Right ventricle myocardium superior (tissue), 1 donor: ENCODE measurements at regions not wholly inside any gene's neighbourhood (a gene's known extent, or its start where the extent isn't known, plus 50 kb on each side); places are given as distances from the start of the nearest gene placed in this dataset.

Experiments
- ATAC-seq: fragments of 200-7000 bp; cut with Tn5 transposase; one replicate; pipeline ENCODE4 v1.9.1; 2020; ENCODE audit warnings: mild to moderate bottlenecking; ENCODE audit not compliant: poor library complexity
- DNase-seq: peaks from one replicate; pipeline ENCODE4 v3.0.0-alpha.2; 2020
- intact Hi-C: fragments of 100-400 bp; cut with DNase I; formaldehyde crosslinking; loops from one replicate; pipeline ENCODE4 v1.11.2; 2022
- donor health status: DM: no; HTN: yes; CAD: no; lungs with severe emphysema.

DNA sequence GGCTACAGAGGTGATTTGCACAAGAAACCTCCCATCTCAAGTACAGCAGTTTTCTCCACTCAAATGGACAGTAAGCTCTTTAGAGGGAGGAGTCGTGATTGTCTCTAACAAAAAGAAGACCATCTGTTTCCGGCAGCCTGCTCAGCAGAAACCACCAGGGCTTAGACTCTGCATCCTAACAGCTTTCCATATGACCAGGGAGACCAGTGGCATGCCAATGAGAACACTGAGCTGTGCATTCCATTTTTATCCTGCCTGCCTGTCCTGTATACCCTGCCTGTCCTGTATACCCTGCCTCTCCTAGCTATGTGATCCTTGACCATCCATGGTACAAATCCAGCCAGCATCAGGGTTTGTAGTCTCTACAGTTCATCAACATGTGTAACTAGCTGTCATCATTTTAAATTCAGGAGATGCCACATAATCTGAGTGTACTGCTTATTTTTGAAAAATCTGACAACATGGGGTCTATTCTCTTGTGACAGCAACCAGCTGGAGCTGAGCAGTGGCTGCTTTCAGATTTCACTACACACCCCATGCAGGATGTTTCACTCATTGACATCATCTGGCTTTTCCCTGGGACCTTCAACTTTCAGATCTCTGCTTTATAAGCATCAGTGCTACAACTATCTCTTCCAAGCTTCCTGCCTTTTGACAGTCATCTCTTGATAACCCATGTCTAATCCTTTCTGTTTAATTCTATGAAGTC, 50.5 kb upstream of the POU2AF2 start:
- DNase-seq, result no peak
- ATAC-seq, result no peak
- intact Hi-C loops, result no loop called here

- DNase-seq (no peak), ATAC-seq (no peak)
- intact Hi-C loops, result no loop called here
These were observed 51.5 kb upstream of the POU2AF2 start for GRCh38 chr11:111193924-111194490.

- no peak for ATAC-seq
- intact Hi-C loops, result no loop called here
- DNase-seq, result no peak
These were observed 56.1 kb upstream of the POU2AF2 start for GRCh38 chr11:111189466-111189865.

- no peak for DNase-seq
- intact Hi-C loops, result no loop called here
- no peak for ATAC-seq
These were observed 59.1 kb upstream of the POU2AF2 start for GRCh38 chr11:111186308-111186915.

- intact Hi-C loops, result no loop called here
These were observed 60.3 kb upstream of the POU2AF2 start for GRCh38 chr11:111185266-111185665.

DNA sequence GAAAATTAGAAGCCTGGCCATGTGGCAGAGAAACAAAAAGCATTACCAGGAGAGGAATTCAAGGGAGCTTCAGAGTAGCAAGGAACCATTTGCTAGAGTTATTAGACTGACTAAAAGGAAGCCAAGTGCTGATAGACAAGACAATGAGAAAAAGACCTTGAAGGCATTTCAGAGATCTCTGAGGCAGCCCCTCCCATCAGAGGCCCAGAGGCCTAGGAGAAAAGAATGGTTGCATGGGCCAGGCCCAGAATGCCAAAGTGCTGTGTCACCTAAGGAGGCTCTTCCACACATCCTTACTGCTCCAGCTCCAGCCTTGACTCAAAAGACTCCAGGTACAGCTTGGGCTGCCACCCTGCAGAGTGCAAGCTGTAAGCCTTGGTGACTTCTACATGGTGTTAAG, 61.8 kb upstream of the POU2AF2 start:
- DNase-seq (no peak), ATAC-seq (no peak)
- intact Hi-C loops, result no loop called here

More at GRCh38 chr11:111185266-111185665, 60.3 kb upstream of the POU2AF2 start:
- DNase-seq (no peak), ATAC-seq (no peak)

GRCh38 chr11:111179184-111179910, 66.2 kb upstream of the POU2AF2 start:
- ATAC-seq (no peak), DNase-seq (no peak)
- intact Hi-C loops, result no loop called here

DNA sequence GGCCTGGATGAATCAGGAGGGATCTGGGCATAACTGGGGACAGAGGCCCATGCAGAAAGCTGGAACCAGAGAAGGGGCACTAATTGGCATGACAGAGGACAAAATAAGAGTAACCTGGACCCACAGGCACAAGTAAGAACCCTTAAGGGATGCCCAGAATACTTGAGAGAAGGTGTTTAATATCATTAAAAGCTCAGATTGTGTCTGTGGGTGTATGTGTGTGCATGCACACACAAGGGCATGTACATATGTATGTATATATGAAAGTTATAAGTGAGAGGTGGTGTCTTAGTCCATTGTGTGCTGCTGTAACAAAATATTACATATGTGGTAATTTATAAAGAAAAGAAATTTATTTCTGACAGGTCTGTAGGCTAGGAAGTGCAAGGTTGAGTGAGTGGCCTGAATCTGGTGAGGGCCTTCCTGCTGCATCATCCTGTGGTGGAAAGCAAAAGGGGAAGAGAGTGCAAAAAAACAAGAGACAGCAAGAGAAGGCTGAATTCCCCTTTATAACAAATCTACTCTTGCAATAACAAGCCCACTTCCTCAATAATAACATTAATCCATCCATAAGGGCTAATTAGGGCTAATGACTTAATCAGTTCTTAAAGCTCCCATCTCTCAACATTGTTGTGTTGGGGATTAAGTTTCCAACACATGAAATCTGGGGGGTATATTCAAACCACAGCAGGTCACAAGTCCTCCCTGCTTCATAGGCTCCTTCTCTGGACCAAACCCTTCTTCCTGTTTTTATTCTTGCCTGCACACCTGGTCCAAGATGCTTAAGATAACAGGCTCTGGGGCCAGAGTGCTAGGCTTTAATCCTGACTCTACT, 68.3 kb upstream of the POU2AF2 start:
- no peak for DNase-seq
- intact Hi-C loops, result no loop called here
- no peak for ATAC-seq

GRCh38 chr11:111176603-111177002, 68.9 kb upstream of the POU2AF2 start:
- no peak for ATAC-seq
- no peak for DNase-seq
- intact Hi-C loops, result no loop called here

GRCh38 chr11:111173221-111173620, 72.3 kb upstream of the POU2AF2 start:
- ATAC-seq (no peak), DNase-seq (no peak)
- intact Hi-C loops, result no loop called here

DNA sequence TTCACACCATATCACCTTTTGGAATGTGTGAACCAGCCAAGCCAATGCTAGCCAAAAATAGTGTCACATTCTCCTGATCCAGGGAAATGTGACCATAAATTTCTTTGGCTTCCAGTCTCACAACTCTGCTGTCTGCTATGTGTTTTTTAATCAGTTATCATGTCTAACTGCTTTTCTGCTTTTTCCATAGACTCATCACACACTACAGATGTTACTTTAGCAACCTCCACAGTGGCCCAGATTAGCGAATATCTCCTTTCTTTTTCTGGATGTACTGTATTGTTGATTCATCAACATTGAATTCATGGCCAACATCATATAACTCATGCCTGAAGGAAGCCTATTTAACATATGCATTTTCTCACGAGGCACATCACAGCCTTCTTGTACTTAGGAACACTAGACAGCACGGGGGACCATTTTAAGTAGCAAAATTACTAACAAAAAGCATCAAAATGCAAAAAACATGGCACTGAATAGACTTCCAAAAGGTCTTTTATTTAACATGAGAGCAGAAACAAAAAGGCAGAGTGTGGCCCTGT, 73.1 kb upstream of the POU2AF2 start:
- intact Hi-C loops, result no loop called here
- ATAC-seq (no peak), DNase-seq (no peak)

DNA sequence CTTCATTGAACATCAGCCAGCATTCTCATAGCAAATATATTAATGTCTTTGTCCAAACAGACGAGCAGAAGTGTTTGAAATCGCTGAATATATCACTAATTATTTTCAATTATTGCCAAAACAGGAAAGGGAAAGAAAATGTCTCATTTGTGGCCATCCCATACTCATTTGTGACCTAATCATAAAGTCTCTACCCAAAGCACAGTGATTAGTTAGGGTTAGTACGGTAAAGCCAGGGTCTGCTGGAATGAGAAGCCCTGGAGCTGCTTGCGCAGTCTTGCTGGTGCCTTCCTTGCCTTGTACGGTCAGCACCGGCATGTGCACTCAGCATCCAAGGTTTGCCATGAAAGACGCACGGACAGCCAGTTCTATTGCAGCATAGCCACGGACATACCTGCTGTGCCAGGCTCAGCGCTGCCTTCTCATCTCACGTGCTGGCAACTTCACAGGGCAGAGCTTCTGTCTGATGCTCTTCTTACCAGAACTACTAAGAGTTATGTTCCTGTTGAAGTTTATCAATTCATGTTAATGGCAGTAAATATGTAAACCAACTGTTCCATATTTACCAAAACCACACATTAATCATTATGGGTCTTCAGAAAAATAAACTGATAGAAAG, 74.7 kb upstream of the POU2AF2 start:
- DNase-seq (no peak), ATAC-seq (no peak)
- intact Hi-C loops, result no loop called here

- ATAC-seq (no peak), DNase-seq (no peak)
- intact Hi-C loops, result no loop called here
These were observed 76.2 kb upstream of the POU2AF2 start for GRCh38 chr11:111169367-111169766.

- ATAC-seq (no peak), DNase-seq (no peak)
- intact Hi-C loops, result no loop called here
These were observed 76.7 kb upstream of the POU2AF2 start for GRCh38 chr11:111168871-111169270.

DNA sequence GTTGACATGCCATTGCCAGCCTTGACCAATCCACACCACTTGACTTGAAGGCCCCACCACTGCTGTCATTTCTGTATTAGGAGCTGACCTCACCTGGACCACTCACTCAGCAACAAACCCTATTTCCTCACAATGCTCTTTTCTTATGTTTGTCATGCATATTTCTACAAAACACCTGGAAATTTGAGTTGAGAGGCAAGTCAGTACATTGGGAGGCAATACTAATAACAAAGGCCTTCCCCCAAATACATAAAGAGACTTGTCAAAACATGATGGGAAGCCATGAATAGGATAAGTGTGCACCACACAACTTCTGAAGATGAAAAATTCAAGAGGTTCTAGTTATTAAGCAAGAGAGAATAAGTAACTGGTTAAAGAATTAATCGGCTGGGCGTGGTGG, 77.9 kb upstream of the POU2AF2 start:
- DNase-seq (no peak), ATAC-seq (no peak)
- intact Hi-C loops, result no loop called here

DNA sequence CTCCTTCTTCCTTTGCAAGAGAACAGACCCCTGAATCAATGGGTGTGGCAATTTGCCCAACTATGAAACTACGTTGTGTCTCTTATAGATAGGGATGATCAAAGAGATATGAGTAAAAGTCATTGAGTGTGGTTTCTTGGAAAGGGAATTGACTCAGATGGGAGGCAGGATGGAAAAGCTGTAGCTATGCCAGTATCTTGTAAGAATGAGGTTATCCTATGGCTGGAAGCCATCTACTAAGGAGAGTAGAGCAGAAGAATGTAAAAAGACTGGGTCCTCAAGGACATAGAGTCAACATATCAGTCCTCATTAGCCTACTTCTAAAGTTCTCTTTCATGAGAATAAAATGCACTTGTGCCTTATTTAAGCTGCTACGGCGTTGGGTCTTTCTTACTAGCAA, 78.9 kb upstream of the POU2AF2 start:
- no peak for ATAC-seq
- intact Hi-C loops, result no loop called here
- DNase-seq, result no peak

- ATAC-seq (no peak), DNase-seq (no peak)
- intact Hi-C loops, result no loop called here
These were observed 83.2 kb upstream of the POU2AF2 start for GRCh38 chr11:111162305-111162704.

- DNase-seq (no peak), ATAC-seq (no peak)
- intact Hi-C loops, result no loop called here
These were observed 88.0 kb upstream of the POU2AF2 start for GRCh38 chr11:111157571-111157970.
